ENCODE measurements at regions not wholly inside any gene's neighbourhood (a gene's known extent, or its start where the extent isn't known, plus 50 kb on each side); places are given as distances from the start of the nearest gene placed in this dataset.

- Histone ChIP-seq H3K4me1 (no peaks in the 10 kb centered on the region), H4K20me1 (no peaks in the 10 kb centered on the region), H3K27ac (no peak overlapping the region), H3K9me3 (no peaks in the 10 kb centered on the region), H3K4me3 (no peak overlapping the region), H3K4me2 (no peak overlapping the region), H3K27me3 (no peaks in the 10 kb centered on the region), H3K9ac (no peak overlapping the region), H3K36me3 (no peaks in the 10 kb centered on the region)
- TF ChIP-seq Cebpa-rat (IDR thresholded peaks at IDR 0.05) = peak; percentile 53; the same call in 1 of the 2 replicates
These were observed 332.1 kb upstream of the ETAA1 start for GRCh38 chr2:67065046-67065445.

DNA sequence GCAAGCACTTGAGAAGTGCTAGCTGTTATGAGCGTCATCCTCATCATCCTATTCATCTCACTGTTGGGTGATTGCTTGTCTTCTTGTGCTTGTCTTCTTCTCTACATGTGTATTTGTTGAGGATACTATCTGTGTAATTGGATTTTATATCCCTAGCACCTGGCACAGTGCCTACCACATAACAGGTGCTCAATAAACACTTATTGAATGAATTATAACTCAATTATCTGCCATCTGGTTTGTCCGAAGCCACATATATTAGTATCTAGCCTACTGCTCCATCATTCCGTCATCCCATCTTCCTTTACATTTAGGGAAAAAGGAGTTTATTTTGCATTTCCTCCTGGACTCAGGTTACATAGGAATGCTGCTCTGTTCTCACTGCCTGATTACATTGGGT, 330.4 kb upstream of the ETAA1 start:
- Histone ChIP-seq H3K9ac (no peak overlapping the region), H3K27ac (no peak overlapping the region), H4K20me1 (no peaks in the 10 kb centered on the region), H3K36me3 (no peaks in the 10 kb centered on the region), H3K4me1 (no peaks in the 10 kb centered on the region), H3K4me3 (no peak overlapping the region), H3K9me3 (no peaks in the 10 kb centered on the region), H3K4me2 (no peak overlapping the region), H3K27me3 (no peaks in the 10 kb centered on the region)
- no peak for TF ChIP-seq Cebpa-rat (IDR thresholded peaks at IDR 0.05)

- H3K4me2 ChIP-seq = no peak overlapping the region
- H3K4me1 ChIP-seq = no peaks in the 10 kb centered on the region
- H3K9ac ChIP-seq = no peak overlapping the region
- H3K36me3 ChIP-seq = no peaks in the 10 kb centered on the region
- no peak for TF ChIP-seq Cebpa-rat (IDR thresholded peaks at IDR 0.05)
- no peaks in the 10 kb centered on the region for H3K27me3 ChIP-seq
- no peak overlapping the region for H3K4me3 ChIP-seq
- H3K27ac ChIP-seq = no peak overlapping the region
- no peaks in the 10 kb centered on the region for H3K9me3 ChIP-seq
- no peaks in the 10 kb centered on the region for H4K20me1 ChIP-seq
These were observed 329.5 kb upstream of the ETAA1 start for GRCh38 chr2:67067656-67068055.

GRCh38 chr2:67070826-67071225, 326.3 kb upstream of the ETAA1 start:
- no peak overlapping the region for H3K4me3 ChIP-seq
- no peak overlapping the region for H3K4me2 ChIP-seq
- TF ChIP-seq Cebpa-rat (IDR thresholded peaks at IDR 0.05) = no peak

GRCh38 chr2:67075056-67075455, 322.1 kb upstream of the ETAA1 start:
- Histone ChIP-seq H3K27me3 (no peaks in the 10 kb centered on the region), H3K36me3 (no peaks in the 10 kb centered on the region), H3K9me3 (no peaks in the 10 kb centered on the region), H3K27ac (no peak overlapping the region), H3K4me3 (no peak overlapping the region), H4K20me1 (no peaks in the 10 kb centered on the region), H3K9ac (no peak overlapping the region), H3K4me1 (no peaks in the 10 kb centered on the region), H3K4me2 (no peak overlapping the region)
- no peak for TF ChIP-seq Cebpa-rat (IDR thresholded peaks at IDR 0.05)

More at GRCh38 chr2:67070826-67071225, 326.3 kb upstream of the ETAA1 start:
- Histone ChIP-seq H3K27ac (no peak overlapping the region), H3K36me3 (no peaks in the 10 kb centered on the region), H4K20me1 (no peaks in the 10 kb centered on the region), H3K9ac (no peak overlapping the region), H3K27me3 (no peaks in the 10 kb centered on the region), H3K4me1 (no peaks in the 10 kb centered on the region), H3K9me3 (no peaks in the 10 kb centered on the region)

DNA sequence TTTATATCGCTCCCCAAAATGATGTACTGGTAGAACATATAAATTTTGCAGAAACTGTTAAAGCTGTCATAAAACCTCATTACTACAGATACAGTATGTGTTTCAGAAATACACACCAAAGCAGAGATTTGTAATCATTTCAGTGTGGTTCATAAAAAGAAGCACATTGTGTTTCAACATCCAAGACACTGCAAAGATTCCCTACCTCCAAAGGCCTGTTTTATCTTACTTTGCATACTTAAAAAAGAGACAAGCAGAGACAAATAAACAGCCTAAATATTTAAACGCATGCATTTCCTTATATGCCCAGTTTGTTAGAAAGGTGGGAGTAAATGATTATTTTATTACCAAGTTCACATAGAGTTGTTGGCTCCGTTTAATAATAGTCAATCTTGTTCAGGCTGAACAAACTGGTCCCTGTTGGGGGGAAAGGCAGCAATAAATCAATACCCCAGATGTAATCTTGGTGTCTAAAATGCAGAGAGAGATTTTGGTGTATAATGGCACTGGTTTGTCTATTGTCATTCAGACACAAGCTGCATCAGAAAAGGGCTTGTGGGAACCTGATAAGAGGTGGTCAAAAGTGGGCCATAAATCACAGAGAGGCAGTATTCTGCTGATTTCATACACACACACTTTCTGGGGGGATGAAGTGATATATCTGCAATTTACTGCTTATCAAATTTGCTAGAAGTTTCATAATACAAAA, 321.4 kb upstream of the ETAA1 start:
- no peak overlapping the region for H3K4me2 ChIP-seq
- no peak overlapping the region for H3K4me3 ChIP-seq
- no peaks in the 10 kb centered on the region for H4K20me1 ChIP-seq
- H3K9me3 ChIP-seq = no peaks in the 10 kb centered on the region
- H3K4me1 ChIP-seq = no peaks in the 10 kb centered on the region
- no peak for TF ChIP-seq Cebpa-rat (IDR thresholded peaks at IDR 0.05)
- H3K36me3 ChIP-seq = no peaks in the 10 kb centered on the region
- H3K27ac ChIP-seq = no peak overlapping the region
- H3K27me3 ChIP-seq = no peaks in the 10 kb centered on the region
- H3K9ac ChIP-seq = no peak overlapping the region

DNA sequence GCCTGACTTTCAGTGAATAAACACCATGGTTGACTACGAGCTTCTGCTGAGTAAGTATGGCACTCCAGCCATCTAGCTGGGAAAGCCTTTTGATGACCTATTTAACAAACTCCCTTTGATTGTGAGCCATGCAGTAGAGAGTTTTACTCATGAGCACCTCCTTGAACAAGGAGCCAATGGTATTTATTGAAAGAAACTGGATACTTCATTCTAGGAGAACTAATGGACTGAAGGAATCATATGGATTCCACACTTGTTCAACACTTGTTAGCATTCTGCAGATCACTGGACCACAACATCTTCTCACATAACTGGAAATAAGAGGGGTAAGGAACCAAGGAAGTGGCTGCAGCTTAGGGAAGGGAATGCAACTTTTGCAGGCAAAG, 320.9 kb upstream of the ETAA1 start:
- Histone ChIP-seq H3K36me3 (no peaks in the 10 kb centered on the region), H3K9me3 (no peaks in the 10 kb centered on the region), H3K4me1 (no peaks in the 10 kb centered on the region), H4K20me1 (no peaks in the 10 kb centered on the region), H3K27ac (no peak overlapping the region), H3K9ac (no peak overlapping the region), H3K27me3 (no peaks in the 10 kb centered on the region), H3K4me3 (no peak overlapping the region), H3K4me2 (no peak overlapping the region)
- TF ChIP-seq Cebpa-rat (IDR thresholded peaks at IDR 0.05) = no peak

GRCh38 chr2:67079729-67080128, 317.4 kb upstream of the ETAA1 start:
- Histone ChIP-seq H3K36me3 (no peaks in the 10 kb centered on the region), H3K9me3 (no peaks in the 10 kb centered on the region), H3K4me2 (no peak overlapping the region), H3K9ac (no peak overlapping the region), H3K4me1 (no peaks in the 10 kb centered on the region), H4K20me1 (no peaks in the 10 kb centered on the region), H3K4me3 (no peak overlapping the region), H3K27ac (no peak overlapping the region), H3K27me3 (no peaks in the 10 kb centered on the region)
- TF ChIP-seq Cebpa-rat (IDR thresholded peaks at IDR 0.05) = no peak

DNA sequence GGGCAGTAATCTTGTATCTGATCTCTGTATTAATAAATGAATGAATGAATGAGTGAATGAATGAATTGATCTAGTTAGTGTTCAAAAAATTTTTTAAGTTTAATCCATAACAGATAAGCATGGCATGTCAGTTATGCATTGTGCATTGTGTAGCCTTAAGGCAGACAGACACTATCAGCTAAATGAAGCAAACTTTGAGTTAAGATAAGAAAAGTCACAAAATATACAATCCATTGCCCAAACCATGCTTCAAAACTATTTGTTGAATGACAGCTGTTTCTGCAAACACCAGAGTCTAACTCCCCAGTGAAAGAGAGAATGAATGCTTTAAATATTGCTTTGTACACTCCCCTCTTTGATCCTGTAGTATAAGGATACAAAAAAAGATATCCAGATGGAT, 314.3 kb upstream of the ETAA1 start:
- H3K9me3 ChIP-seq = no peaks in the 10 kb centered on the region
- no peaks in the 10 kb centered on the region for H3K27me3 ChIP-seq
- TF ChIP-seq Cebpa-rat (IDR thresholded peaks at IDR 0.05) = no peak

GRCh38 chr2:67083951-67084350, 313.2 kb upstream of the ETAA1 start:
- no peaks in the 10 kb centered on the region for H3K9me3 ChIP-seq
- no peaks in the 10 kb centered on the region for H4K20me1 ChIP-seq
- H3K4me3 ChIP-seq = no peak overlapping the region
- no peaks in the 10 kb centered on the region for H3K4me1 ChIP-seq
- H3K9ac ChIP-seq = no peak overlapping the region
- no peak overlapping the region for H3K27ac ChIP-seq
- no peak for TF ChIP-seq Cebpa-rat (IDR thresholded peaks at IDR 0.05)
- H3K36me3 ChIP-seq = no peaks in the 10 kb centered on the region
- H3K27me3 ChIP-seq = no peaks in the 10 kb centered on the region
- H3K4me2 ChIP-seq = no peak overlapping the region

More for the DNA sequence above, 314.3 kb upstream of the ETAA1 start:
- no peak overlapping the region for H3K4me2 ChIP-seq
- no peak overlapping the region for H3K9ac ChIP-seq
- H3K4me3 ChIP-seq = no peak overlapping the region
- H4K20me1 ChIP-seq = no peaks in the 10 kb centered on the region
- H3K4me1 ChIP-seq = no peaks in the 10 kb centered on the region
- no peaks in the 10 kb centered on the region for H3K36me3 ChIP-seq
- no peak overlapping the region for H3K27ac ChIP-seq

GRCh38 chr2:67085146-67085545, 312.0 kb upstream of the ETAA1 start:
- Histone ChIP-seq H3K36me3 (no peaks in the 10 kb centered on the region), H3K9ac (no peak overlapping the region), H4K20me1 (no peaks in the 10 kb centered on the region), H3K4me2 (no peak overlapping the region), H3K27me3 (no peaks in the 10 kb centered on the region), H3K4me1 (no peaks in the 10 kb centered on the region), H3K27ac (no peak overlapping the region), H3K4me3 (no peak overlapping the region), H3K9me3 (no peaks in the 10 kb centered on the region)
- no peak for TF ChIP-seq Cebpa-rat (IDR thresholded peaks at IDR 0.05)

Measured in BLaER1 (cell line).